Vagina (tissue), 2 donors: ENCODE measurements at regions not wholly inside any gene's neighbourhood (a gene's known extent, or its start where the extent isn't known, plus 50 kb on each side); places are given as distances from the start of the nearest gene placed in this dataset.

Experiments used
- DNase-seq, 2 donors: peaks; one replicate each; pipeline ENCODE4 v3.0.0-alpha.2; 2017; ENCODE audit errors: extremely low spot score in 2 of 2
- H3K27ac ChIP-seq: fragments of 200-600 bp; sonication (generic); one replicate; pipeline ENCODE4 v1.5.1; 2019
- H3K27me3 ChIP-seq: fragments of 200-600 bp; sonication (generic); one replicate; pipeline ENCODE4 v1.5.1; 2019
- H3K36me3 ChIP-seq, 2 donors: fragments of 200-600 bp; sonication (generic); one replicate each; pipeline ENCODE4 v1.5.1; 2017 to 2019
- H3K4me1 ChIP-seq: fragments of 200-600 bp; sonication (generic); one replicate; pipeline ENCODE4 v1.5.1; 2019
- H3K4me3 ChIP-seq, 2 donors: fragments of 200-600 bp; sonication (generic); 1 replicate in 1 of 2; 2 replicates in 1 of 2; pipeline ENCODE4 v1.5.1; 2016 to 2019
- H3K9me3 ChIP-seq: fragments of 200-600 bp; sonication (generic); one replicate; pipeline ENCODE4 v1.5.1; 2019
- POLR2A ChIP-seq, 2 donors: fragments of 450-650 bp; IDR thresholded peaks; one replicate each; pipeline ENCODE4 v1.6.1; 2017; ENCODE audit warnings: antibody characterized with exemption in 2 of 2, mild to moderate bottlenecking in 2 of 2, moderate library complexity in 2 of 2
- POLR2AphosphoS5 ChIP-seq, 2 donors: sonication (generic); formaldehyde crosslinking; IDR thresholded peaks; one replicate each; pipeline ENCODE4 v1.9.0; 2017; ENCODE audit warnings: antibody characterized with exemption in 2 of 2, mild to moderate bottlenecking in 2 of 2, low read depth in 1 of 2; ENCODE audit not compliant: insufficient read depth in 1 of 2
- intact Hi-C: fragments of 100-400 bp; cut with DNase I; formaldehyde crosslinking; loops from one replicate; pipeline ENCODE4 v1.15.1; 2023
- TF ChIP-seq, protein P1 (sequence below), 3 experiments: fragments of 450-650 bp in 2 of 3; fragments of 200-600 bp in 1 of 3; sonication (generic) in 1 of 3; IDR thresholded peaks; one replicate each; pipeline ENCODE4 v1.5.1; 2017 to 2019; ENCODE audit warnings: antibody characterized with exemption in 3 of 3, mild to moderate bottlenecking in 2 of 3, moderate library complexity in 2 of 3

DNA sequence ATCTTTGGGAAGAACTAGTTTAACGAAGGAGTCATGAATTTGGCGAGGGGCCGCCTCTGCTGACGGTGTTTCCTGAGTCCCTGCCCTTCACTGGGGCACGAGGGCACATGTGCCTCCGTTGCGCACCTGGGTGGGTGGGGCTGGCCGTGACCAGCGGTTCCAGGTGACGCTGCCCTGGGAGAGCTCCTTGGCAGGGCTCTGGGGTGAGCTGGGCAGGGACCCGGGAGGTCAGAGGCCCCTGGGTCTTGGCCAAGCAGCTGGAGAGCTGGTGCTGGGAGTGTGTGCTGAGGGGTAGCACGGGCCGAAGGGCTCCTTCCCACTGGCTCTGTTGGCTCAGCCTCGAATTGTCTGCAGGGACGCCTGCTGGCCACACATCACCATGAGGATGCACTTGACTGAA lies 104.6 kb downstream of the RTP5 start:
- TF ChIP-seq POLR2AphosphoS5 (IDR thresholded peaks at IDR 0.05; ENCODE audit: insufficient read depth in 1 of 2, low read depth in 1 of 2) (no peak), POLR2A (IDR thresholded peaks at IDR 0.05) (no peak)
- TF ChIP-seq, protein P1, sequence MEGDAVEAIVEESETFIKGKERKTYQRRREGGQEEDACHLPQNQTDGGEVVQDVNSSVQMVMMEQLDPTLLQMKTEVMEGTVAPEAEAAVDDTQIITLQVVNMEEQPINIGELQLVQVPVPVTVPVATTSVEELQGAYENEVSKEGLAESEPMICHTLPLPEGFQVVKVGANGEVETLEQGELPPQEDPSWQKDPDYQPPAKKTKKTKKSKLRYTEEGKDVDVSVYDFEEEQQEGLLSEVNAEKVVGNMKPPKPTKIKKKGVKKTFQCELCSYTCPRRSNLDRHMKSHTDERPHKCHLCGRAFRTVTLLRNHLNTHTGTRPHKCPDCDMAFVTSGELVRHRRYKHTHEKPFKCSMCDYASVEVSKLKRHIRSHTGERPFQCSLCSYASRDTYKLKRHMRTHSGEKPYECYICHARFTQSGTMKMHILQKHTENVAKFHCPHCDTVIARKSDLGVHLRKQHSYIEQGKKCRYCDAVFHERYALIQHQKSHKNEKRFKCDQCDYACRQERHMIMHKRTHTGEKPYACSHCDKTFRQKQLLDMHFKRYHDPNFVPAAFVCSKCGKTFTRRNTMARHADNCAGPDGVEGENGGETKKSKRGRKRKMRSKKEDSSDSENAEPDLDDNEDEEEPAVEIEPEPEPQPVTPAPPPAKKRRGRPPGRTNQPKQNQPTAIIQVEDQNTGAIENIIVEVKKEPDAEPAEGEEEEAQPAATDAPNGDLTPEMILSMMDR (IDR thresholded peaks at IDR 0.05) = no peak
- Histone ChIP-seq H3K27me3 (no peaks in the 10 kb centered on the region), H3K9me3 (no peaks in the 10 kb centered on the region), H3K4me1 (no peaks in the 10 kb centered on the region), H3K27ac (no peak overlapping the region), H3K4me3 (no peak overlapping the region), H3K36me3 (no peaks in the 10 kb centered on the region)
- DNase-seq = no peak
- intact Hi-C loops = no loop called here

DNA sequence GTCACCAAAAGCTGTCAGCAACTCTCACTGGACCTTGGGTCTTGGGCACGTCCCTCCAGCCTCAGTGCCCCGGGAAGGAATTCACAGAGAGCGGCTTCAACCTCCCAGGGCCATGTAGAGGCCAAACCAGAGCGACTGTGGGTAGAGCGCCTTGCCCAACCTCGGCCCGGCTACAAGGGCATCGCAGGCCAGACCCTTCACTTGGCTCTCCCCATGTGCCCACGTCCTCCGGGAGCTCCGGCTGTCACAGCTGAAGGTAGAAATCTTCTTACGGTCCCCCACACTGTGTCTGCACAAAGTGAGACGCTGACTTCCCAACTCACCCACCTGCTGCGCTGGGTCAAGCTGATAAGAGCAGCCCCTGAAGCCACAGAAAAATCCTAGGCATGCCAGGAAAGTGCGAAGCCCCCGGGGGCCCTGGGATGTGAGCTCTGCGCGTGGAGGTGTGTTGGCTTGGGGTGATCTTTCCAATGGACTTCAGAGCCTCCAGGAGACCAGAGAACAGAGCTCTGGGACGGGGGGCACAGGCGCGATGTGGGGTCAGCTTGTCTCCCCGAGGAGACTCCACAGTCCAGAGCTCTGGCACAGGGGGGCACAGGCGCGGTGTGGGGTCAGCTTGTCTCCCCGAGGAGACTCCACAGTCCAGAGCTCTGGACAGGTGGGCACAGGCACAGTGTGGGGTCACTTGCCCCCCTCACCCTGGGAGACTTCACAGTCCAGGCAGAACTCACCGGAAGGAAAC lies 105.5 kb downstream of the RTP5 start:
- TF ChIP-seq, protein P1 (IDR thresholded peaks at IDR 0.05) = no peak
- Histone ChIP-seq H3K27ac (no peak overlapping the region), H3K4me3 (no peak overlapping the region), H3K36me3 (no peaks in the 10 kb centered on the region), H3K27me3 (no peaks in the 10 kb centered on the region), H3K9me3 (no peaks in the 10 kb centered on the region), H3K4me1 (no peaks in the 10 kb centered on the region)
- intact Hi-C loops = no loop called here
- no peak for DNase-seq

DNA sequence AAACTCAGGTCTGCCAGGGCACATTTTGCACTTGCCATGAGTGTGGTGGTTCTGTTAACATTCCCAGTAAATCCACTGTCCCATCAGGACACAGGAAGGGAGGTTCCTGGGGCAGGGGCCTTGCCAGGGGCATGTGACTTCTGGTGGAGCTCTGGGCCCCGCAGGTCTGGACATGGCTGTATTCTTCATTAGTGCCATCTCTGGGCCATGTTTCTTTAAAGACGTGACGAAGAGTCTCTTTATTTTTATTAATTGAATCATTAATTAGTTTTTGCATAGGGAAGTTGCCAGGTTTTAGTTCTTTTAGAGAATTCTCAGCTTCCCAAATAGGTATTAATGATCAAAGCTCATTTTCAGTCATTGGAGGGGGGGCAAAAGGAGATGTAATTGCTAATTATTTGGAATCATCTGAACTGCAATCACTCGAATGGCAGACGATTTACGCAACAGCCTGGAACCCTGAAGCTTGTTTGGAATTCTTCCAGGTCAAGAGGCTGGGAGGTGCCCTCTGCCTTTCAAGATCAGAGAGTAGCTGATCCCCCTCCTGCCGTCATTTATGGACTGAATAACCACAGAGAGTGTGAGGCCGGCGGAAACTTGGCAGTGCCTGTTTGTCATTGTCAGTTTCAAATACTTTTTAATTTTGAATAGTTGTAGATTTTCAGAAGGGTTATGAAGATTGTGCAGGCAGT lies 106.2 kb downstream of the RTP5 start:
- Histone ChIP-seq H3K4me3 (no peak overlapping the region), H3K4me1 (no peaks in the 10 kb centered on the region)
- intact Hi-C loops = no loop called here

DNA sequence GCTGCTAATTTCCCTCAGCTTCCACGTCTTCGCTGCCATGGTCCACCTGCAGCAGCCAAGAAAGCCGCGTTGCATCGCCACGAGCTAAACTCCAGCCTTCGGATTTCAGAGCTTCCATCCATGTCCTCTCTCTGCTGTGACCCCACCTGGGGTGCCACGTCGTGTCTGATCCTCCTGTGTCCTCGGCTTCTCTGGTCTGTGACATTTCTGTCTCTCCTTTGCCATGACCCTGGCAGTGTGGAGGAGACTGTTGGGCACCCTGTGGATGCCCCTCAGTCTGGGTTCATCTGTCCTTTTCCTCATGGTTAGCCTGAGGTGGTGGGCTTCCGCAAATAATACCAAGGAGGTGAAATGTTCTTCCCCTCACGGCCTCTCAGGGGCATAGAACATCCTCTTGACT lies 106.8 kb downstream of the RTP5 start:
- TF ChIP-seq POLR2A (IDR thresholded peaks at IDR 0.05) (no peak), POLR2AphosphoS5 (IDR thresholded peaks at IDR 0.05; ENCODE audit: insufficient read depth in 1 of 2, low read depth in 1 of 2) (no peak)
- TF ChIP-seq, protein P1 (IDR thresholded peaks at IDR 0.05) = no peak
- Histone ChIP-seq H3K4me1 (no peaks in the 10 kb centered on the region), H3K36me3 (no peaks in the 10 kb centered on the region), H3K27me3 (no peaks in the 10 kb centered on the region), H3K9me3 (no peaks in the 10 kb centered on the region), H3K4me3 (no peak overlapping the region), H3K27ac (no peak overlapping the region)
- DNase-seq = no peak
- intact Hi-C loops = no loop called here

More for the DNA sequence above, 106.2 kb downstream of the RTP5 start:
- no peak for DNase-seq
- H3K9me3 ChIP-seq = no peaks in the 10 kb centered on the region
- TF ChIP-seq, protein P1 (IDR thresholded peaks at IDR 0.05) = no peak
- no peak for TF ChIP-seq POLR2A (IDR thresholded peaks at IDR 0.05)
- TF ChIP-seq POLR2AphosphoS5 (IDR thresholded peaks at IDR 0.05; ENCODE audit: insufficient read depth in 1 of 2, low read depth in 1 of 2) = no peak
- no peak overlapping the region for H3K27ac ChIP-seq
- H3K36me3 ChIP-seq = no peaks in the 10 kb centered on the region
- no peaks in the 10 kb centered on the region for H3K27me3 ChIP-seq
